ENCODE measurements at regions not wholly inside any gene's neighbourhood (a gene's known extent, or its start where the extent isn't known, plus 50 kb on each side); places are given as distances from the start of the nearest gene placed in this dataset.

DNA sequence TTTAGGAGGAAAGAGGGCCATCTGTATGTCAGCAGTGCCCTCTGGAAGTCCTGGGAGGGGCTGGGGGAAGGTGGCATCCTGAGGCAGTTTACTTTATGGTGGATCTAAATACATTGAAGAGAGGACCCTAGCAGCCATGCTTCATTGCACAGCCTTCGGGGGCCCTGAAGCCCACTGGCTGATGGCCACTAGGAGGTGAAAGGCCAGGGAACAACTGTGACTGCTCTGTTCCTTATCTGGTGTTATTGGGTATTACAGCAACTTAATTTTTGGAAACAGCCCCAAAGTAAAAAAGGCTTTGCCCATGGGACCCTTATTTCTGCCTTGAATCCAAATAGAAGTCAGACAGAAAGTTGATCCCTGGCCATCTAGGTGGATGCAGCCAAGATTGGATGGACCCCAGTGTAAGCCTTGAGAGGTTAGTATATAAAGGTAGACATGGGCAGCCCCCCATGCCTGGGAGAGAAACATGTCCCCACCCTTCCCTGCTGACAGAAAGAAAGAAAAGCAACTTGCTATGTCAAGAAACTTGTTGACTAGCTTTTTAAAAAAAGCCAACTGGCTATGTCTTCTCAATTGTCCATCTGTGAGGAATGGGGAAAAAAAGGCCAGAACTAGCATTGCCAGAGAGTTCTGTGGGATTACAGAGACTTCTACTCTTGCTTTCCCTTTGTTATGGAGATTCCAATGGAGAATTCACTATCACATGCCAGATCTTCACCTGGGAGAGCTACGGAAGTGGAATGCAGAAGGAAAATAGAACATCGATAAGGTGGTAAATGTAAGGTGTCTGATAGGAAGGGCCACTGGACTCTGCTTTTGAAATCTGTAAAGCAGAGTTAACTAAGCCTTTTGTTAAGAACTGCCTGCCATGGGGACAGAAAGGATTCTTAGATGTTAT lies 58.6 kb upstream of the OSR1 start:
- H3K36me3 Mint-ChIP-seq, result no peaks in the 10 kb centered on the region
- ATAC-seq (replicated peaks) (no peak), DNase-seq (no peak)
- H3K9me3 Mint-ChIP-seq, result peaks cover 0 to 7% of the 10 kb centered on the region in 2 donors
- H3K27me3 Mint-ChIP-seq, result peaks cover 0 to 7% of the 10 kb centered on the region in 2 donors
- no peak overlapping the region for H3K4me3 Mint-ChIP-seq
- no peak overlapping the region for H3K27ac Mint-ChIP-seq
- no peaks in the 10 kb centered on the region for H3K4me1 Mint-ChIP-seq

DNA sequence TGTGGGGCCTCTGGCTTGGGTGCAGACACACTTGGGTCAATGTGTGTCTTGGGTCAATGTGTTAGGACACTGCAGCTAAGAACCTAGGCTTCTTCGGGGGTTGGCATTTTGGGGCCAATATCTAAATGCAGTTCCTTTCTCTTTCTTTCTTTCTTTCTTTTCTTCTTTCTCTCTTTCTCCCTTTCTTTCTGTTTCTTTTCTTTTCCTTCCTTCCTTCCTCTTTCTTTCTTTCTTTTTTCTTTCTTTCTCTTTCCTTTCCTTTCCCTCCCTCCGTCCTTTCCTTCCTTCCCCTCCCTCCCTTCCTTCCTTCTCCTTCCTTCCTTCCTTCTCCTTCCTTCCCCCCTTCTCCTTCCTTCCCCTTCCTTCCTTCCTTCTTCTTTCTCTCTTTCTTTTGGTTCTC lies 57.7 kb upstream of the OSR1 start:
- ATAC-seq (replicated peaks), result no peak

DNA sequence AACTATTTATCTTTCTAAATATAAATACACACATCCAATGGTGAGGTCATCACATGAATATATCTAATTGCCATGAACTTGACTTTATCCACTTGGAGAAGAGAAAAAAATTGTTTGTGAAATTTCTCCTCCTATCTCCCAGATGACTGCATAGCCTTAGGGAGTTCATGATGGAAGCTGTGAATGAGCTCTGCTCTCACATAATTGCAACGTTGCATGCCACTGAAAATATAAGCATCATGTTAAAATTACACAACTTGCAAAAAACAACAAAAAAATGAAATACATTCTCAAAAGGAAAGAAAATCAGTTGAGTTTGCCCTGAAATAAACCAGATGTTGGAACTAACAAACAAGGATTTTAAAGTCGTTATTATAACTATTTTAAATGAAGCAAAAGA lies 50.6 kb upstream of the OSR1 start:
- Mint-ChIP-seq H3K36me3 (no peaks in the 10 kb centered on the region), H3K27me3 (peaks cover 5 to 6% of the 10 kb centered on the region in 2 donors), H3K4me1 (no peaks in the 10 kb centered on the region), H3K9me3 (peaks cover 2 to 7% of the 10 kb centered on the region in 2 donors), H3K27ac (no peak overlapping the region), H3K4me3 (no peak overlapping the region)
- DNase-seq (no peak), ATAC-seq (replicated peaks) (no peak)

More for the DNA sequence above, 57.7 kb upstream of the OSR1 start:
- Mint-ChIP-seq H3K36me3 (no peaks in the 10 kb centered on the region), H3K4me1 (no peaks in the 10 kb centered on the region), H3K27ac (no peak overlapping the region), H3K4me3 (no peak overlapping the region), H3K27me3 (peaks cover 0 to 7% of the 10 kb centered on the region in 2 donors), H3K9me3 (peaks cover 2 to 7% of the 10 kb centered on the region in 2 donors)
- no peak for DNase-seq

DNA sequence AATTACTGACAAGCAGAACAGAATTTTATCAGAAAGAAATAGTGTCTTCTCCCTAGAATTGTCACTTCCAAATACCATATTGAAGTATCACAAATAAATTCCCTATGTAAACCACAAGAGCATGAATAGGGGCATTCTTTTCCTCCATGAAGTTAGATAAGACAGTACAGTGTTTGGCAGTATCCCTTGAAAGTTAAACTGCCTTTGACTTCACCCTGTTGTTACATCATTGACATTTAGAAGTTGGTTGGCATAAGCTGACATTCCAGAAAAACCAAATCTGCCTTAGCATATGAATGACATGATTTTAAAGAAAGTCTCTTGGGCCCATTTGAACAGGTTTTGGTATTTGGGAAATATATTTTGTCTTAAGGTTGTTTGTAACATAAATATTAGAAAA lies 50.2 kb upstream of the OSR1 start:
- H3K4me1 Mint-ChIP-seq, result no peaks in the 10 kb centered on the region
- H3K4me3 Mint-ChIP-seq, result no peak overlapping the region
- no peak overlapping the region for H3K27ac Mint-ChIP-seq
- peaks cover 5 to 10% of the 10 kb centered on the region in 2 donors for H3K27me3 Mint-ChIP-seq
- H3K36me3 Mint-ChIP-seq, result no peaks in the 10 kb centered on the region
- DNase-seq (no peak), ATAC-seq (replicated peaks) (no peak)
- H3K9me3 Mint-ChIP-seq, result peaks cover 2 to 7% of the 10 kb centered on the region in 2 donors

All from stimulated activated naive B cell treated with anti-CD40 and anti-IgM and Interleukin-4, amounts not matched to agents 10 μg/mL and 1 μg/mL and 100 μg/mL, for 72 hours (primary cell).